Cardiac septum (tissue), 1 donor: ENCODE measurements at regions not wholly inside any gene's neighbourhood (a gene's known extent, or its start where the extent isn't known, plus 50 kb on each side); places are given as distances from the start of the nearest gene placed in this dataset.
"Not testable (repeated sequence)": the region's sequence is repeated elsewhere in the genome, so short reads cannot be mapped to it uniquely, and the experiment has no call there.

Experiments used
- DNase-seq: peaks from one replicate; pipeline ENCODE4 v3.0.0-alpha.2; 2020; ENCODE audit warnings: low spot score
- intact Hi-C: fragments of 100-400 bp; cut with DNase I; formaldehyde crosslinking; loops from one replicate; pipeline ENCODE4 v1.14.0; 2022
- donor health status: DM: no; HTN: no; CAD: no.

GRCh38 chr14:105630935-105631779, 104.8 kb downstream of the TMEM121 start:
- peak; percentile 72 for DNase-seq
- intact Hi-C loops, result not testable (repeated sequence)

GRCh38 chr14:105632010-105632409, 105.6 kb downstream of the TMEM121 start:
- intact Hi-C loops, result no loop called here
- DNase-seq, result peak; percentile 74

GRCh38 chr14:105633596-105633995, 107.2 kb downstream of the TMEM121 start:
- intact Hi-C loops, DNase-seq: not testable (repeated sequence)

- intact Hi-C loops, result no loop called here
- DNase-seq, result no peak
These were observed 109.2 kb downstream of the TMEM121 start for GRCh38 chr14:105635560-105635959.

- DNase-seq, intact Hi-C loops: not testable (repeated sequence)
These were observed 109.6 kb downstream of the TMEM121 start for GRCh38 chr14:105636021-105636420.

GRCh38 chr14:105636935-105637334, 110.6 kb downstream of the TMEM121 start:
- no peak for DNase-seq
- intact Hi-C loops, result no loop called here

- DNase-seq, intact Hi-C loops: not testable (repeated sequence)
These were observed 111.0 kb downstream of the TMEM121 start for GRCh38 chr14:105637345-105637744.

- intact Hi-C loops, DNase-seq: not testable (repeated sequence)
These were observed 113.9 kb downstream of the TMEM121 start for GRCh38 chr14:105639969-105640931.

- intact Hi-C loops, result no loop called here
- no peak for DNase-seq
These were observed 114.9 kb downstream of the TMEM121 start for GRCh38 chr14:105641075-105641937.

GRCh38 chr14:105641951-105642350, 115.6 kb downstream of the TMEM121 start:
- DNase-seq, intact Hi-C loops: not testable (repeated sequence)

- intact Hi-C loops, DNase-seq: not testable (repeated sequence)
These were observed 116.1 kb downstream of the TMEM121 start for GRCh38 chr14:105642486-105642885.

- DNase-seq, intact Hi-C loops: not testable (repeated sequence)
These were observed 117.1 kb downstream of the TMEM121 start for GRCh38 chr14:105643406-105644052.

GRCh38 chr14:105644053-105644435, 117.7 kb downstream of the TMEM121 start:
- DNase-seq, result not testable (repeated sequence)

GRCh38 chr14:105644457-105644856, 118.1 kb downstream of the TMEM121 start:
- DNase-seq, intact Hi-C loops: not testable (repeated sequence)

More at GRCh38 chr14:105644053-105644435, 117.7 kb downstream of the TMEM121 start:
- intact Hi-C loops, result not testable (repeated sequence)

- DNase-seq, intact Hi-C loops: not testable (repeated sequence)
These were observed 118.5 kb downstream of the TMEM121 start for GRCh38 chr14:105644891-105645290.

- intact Hi-C loops, DNase-seq: not testable (repeated sequence)
These were observed 119.0 kb downstream of the TMEM121 start for GRCh38 chr14:105645389-105645788.

- intact Hi-C loops, result no loop called here
- no peak for DNase-seq
These were observed 119.8 kb downstream of the TMEM121 start for GRCh38 chr14:105646175-105646574.

- intact Hi-C loops, result not testable (repeated sequence)
These were observed 120.4 kb downstream of the TMEM121 start for GRCh38 chr14:105646711-105647281.

More at GRCh38 chr14:105646711-105647281, 120.4 kb downstream of the TMEM121 start:
- not testable (repeated sequence) for DNase-seq
